ENCODE measurements at regions not wholly inside any gene's neighbourhood (a gene's known extent, or its start where the extent isn't known, plus 50 kb on each side); places are given as distances from the start of the nearest gene placed in this dataset.

GRCh38 chr20:24296477-24297261 is 172.8 kb upstream of the SYNDIG1 start:
- H3K9me3 ChIP-seq: no peaks in the 10 kb centered on the region
- no peak for DNase-seq
- no peaks in the 10 kb centered on the region for H3K4me1 ChIP-seq (ENCODE audit: insufficient read depth)
- no peak for TF ChIP-seq CTCF (IDR thresholded peaks at IDR 0.05)
- no peak for TF ChIP-seq POLR2A (IDR thresholded peaks at IDR 0.05)
- no peak for TF ChIP-seq EP300 (IDR thresholded peaks at IDR 0.05)
- 62 to 64% (median 62%) methylated on average over 6 of the region's 6 CpGs for WGBS, 3 donors
- H3K27me3 ChIP-seq: no peaks in the 10 kb centered on the region
- no peaks in the 10 kb centered on the region for H3K36me3 ChIP-seq
- no peak overlapping the region for H3K4me3 ChIP-seq
- H3K27ac ChIP-seq: no peak overlapping the region
- intact Hi-C loops (cut with DNase I): no loop called here

DNA sequence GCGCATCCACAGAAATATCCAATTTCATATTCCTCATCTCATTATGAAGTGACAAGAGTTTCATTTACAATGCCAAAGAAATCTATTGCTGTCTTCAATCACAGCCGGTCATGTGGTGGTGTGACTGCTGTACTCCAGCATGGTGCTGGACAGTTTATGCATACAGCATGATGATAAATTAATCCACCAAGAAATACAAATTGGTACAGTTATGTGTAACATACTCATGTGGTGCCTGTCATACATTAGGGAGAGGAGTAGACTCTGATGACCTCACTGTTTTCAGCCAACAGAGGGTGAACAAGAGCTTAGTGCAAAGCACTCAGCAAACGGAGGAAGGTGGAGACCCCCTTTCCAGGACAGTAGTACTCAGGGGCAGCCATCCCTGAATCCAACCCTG is 178.4 kb upstream of the SYNDIG1 start:
- H3K27me3 ChIP-seq: no peaks in the 10 kb centered on the region
- H3K36me3 ChIP-seq: no peaks in the 10 kb centered on the region
- 76 to 88% (median 86%) methylated on average over 3 of the region's 3 CpGs for WGBS, 3 donors
- TF ChIP-seq EP300 (IDR thresholded peaks at IDR 0.05) (no peak), CTCF (IDR thresholded peaks at IDR 0.05) (no peak), POLR2A (IDR thresholded peaks at IDR 0.05) (no peak)
- H3K9me3 ChIP-seq: no peaks in the 10 kb centered on the region
- H3K4me1 ChIP-seq (ENCODE audit: insufficient read depth): no peaks in the 10 kb centered on the region
- intact Hi-C loops (cut with DNase I): no loop called here
- no peak overlapping the region for H3K27ac ChIP-seq
- H3K4me3 ChIP-seq: no peak overlapping the region
- DNase-seq: no peak

- DNase-seq: no peak
- intact Hi-C loops (cut with DNase I): no loop called here
- no peaks in the 10 kb centered on the region for H3K9me3 ChIP-seq
- H3K36me3 ChIP-seq: no peaks in the 10 kb centered on the region
- WGBS, 3 donors: 59 to 67% (median 63%) methylated on average over 7 of the region's 7 CpGs
- no peak for TF ChIP-seq CTCF (IDR thresholded peaks at IDR 0.05)
- H3K27me3 ChIP-seq: no peaks in the 10 kb centered on the region
- no peak overlapping the region for H3K4me3 ChIP-seq
- no peaks in the 10 kb centered on the region for H3K4me1 ChIP-seq (ENCODE audit: insufficient read depth)
- no peak overlapping the region for H3K27ac ChIP-seq
Observed at GRCh38 chr20:24289737-24290481, 179.5 kb upstream of the SYNDIG1 start.

DNA sequence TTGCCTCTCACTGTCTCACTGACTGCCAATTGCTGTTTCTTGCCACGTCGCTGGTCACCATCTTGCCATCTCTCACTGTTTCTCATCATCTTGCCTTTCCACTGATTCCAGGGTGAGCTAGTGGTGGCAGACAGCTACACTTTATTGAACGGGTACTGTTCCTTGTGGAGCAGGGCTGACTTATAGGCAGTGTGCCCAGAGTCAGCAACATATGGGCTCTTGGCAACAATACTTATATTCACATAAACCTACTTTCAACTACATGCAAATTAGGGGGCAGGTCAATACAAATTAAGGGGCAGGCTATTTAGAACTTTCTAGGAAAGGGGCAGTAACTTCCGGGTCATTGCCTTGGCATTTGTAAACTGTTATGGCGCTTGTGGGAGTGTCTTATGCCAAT is 186.2 kb upstream of the SYNDIG1 start:
- Histone ChIP-seq H3K27me3 (no peaks in the 10 kb centered on the region), H3K4me1 (ENCODE audit: insufficient read depth) (no peaks in the 10 kb centered on the region), H3K36me3 (no peaks in the 10 kb centered on the region), H3K4me3 (no peak overlapping the region), H3K27ac (no peak overlapping the region), H3K9me3 (no peaks in the 10 kb centered on the region)
- 76 to 87% (median 82%) methylated on average over 5 of the region's 5 CpGs for WGBS, 3 donors
- DNase-seq: no peak
- intact Hi-C loops (cut with DNase I): no loop called here
- no peak for TF ChIP-seq EP300 (IDR thresholded peaks at IDR 0.05)

DNA sequence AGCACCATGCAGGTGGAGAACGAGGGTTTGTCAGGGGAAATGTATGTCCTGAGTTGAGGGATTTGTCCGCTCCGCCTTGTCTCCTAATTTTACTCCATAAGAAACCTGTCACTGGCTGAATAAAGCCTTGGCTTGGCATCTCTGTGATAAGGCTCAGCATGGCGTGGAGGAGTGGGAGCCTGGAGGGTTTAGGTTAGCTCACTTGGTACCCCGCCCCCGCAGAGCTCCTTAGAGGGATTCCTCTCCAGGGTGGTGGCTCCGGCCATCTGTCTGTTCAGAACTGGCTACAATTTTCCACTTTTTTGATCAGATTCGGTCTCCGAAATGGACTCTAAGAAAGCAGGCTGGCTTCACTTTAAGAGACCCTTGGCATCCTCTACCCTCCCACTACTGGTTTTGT is 192.2 kb upstream of the SYNDIG1 start:
- Histone ChIP-seq H3K27ac (no peak overlapping the region), H3K4me1 (ENCODE audit: insufficient read depth) (no peaks in the 10 kb centered on the region), H3K4me3 (no peak overlapping the region), H3K27me3 (no peaks in the 10 kb centered on the region), H3K36me3 (no peaks in the 10 kb centered on the region), H3K9me3 (no peaks in the 10 kb centered on the region)
- TF ChIP-seq EP300 (IDR thresholded peaks at IDR 0.05): no peak
- TF ChIP-seq POLR2A (IDR thresholded peaks at IDR 0.05): no peak
- intact Hi-C loops (cut with DNase I): no loop called here
- 49 to 69% (median 56%) methylated on average over 9 of the region's 9 CpGs for WGBS, 3 donors
- no peak for DNase-seq
